Neural cell (in vitro differentiated cells): ENCODE measurements at regions not wholly inside any gene's neighbourhood (a gene's known extent, or its start where the extent isn't known, plus 50 kb on each side); places are given as distances from the start of the nearest gene placed in this dataset.
A peak's percentile ranks its signal among the peaks of the same experiment; 100 is the strongest.

Experiments
- H2AFZ ChIP-seq: fragments of 200-600, 300-800 bp; sonication (generic), shearing (Covaris generic); 2 replicates; pipeline ENCODE4 v1.6.0; 2014; ENCODE audit warnings: low read depth, mild to moderate bottlenecking, antibody characterized with exemption, low read length, moderate library complexity
- H3F3A ChIP-seq: fragments of 200-600 bp; shearing (Covaris generic); 2 replicates; pipeline ENCODE4 v1.6.1; 2016; ENCODE audit warnings: mild to moderate bottlenecking, moderate library complexity, mixed read lengths, antibody characterized with exemption, low read length; ENCODE audit not compliant: insufficient read depth, poor library complexity, severe bottlenecking
- H3K27ac ChIP-seq: fragments of 200-600, 300-800 bp; sonication (generic), shearing (Covaris generic); 2 replicates; pipeline ENCODE4 v1.5.1; 2014; ENCODE audit warnings: mild to moderate bottlenecking, low read length, moderate library complexity
- H3K27me3 ChIP-seq: fragments of 300-800, 200-600 bp; sonication (generic), shearing (Covaris generic); 2 replicates; pipeline ENCODE4 v1.6.0; 2014; ENCODE audit warnings: mild to moderate bottlenecking, low read depth, low read length, moderate library complexity; ENCODE audit not compliant: insufficient read depth
- H3K36me3 ChIP-seq: fragments of 300-800, 200-600 bp; sonication (generic), shearing (Covaris generic); 2 replicates; pipeline ENCODE4 v1.5.1; 2014; ENCODE audit warnings: mild to moderate bottlenecking, antibody characterized with exemption, low read length, moderate library complexity; ENCODE audit not compliant: insufficient read depth
- H3K4me2 ChIP-seq: fragments of 300-800, 200-600 bp; sonication (generic), shearing (Covaris generic); 2 replicates; pipeline ENCODE4 v1.6.0; 2014; ENCODE audit warnings: mild to moderate bottlenecking, low read length
- H3K4me3 ChIP-seq: fragments of 300-800, 200-600 bp; sonication (generic), shearing (Covaris generic); 2 replicates; pipeline ENCODE4 v1.5.1; 2014; ENCODE audit warnings: mild to moderate bottlenecking, low read length, moderate library complexity
- H3K79me2 ChIP-seq: fragments of 200-600 bp; shearing (Covaris generic); replicated peaks from 2 replicates; pipeline ENCODE4 v1.6.0; 2014; ENCODE audit warnings: mild to moderate bottlenecking, low read length, moderate library complexity; ENCODE audit not compliant: insufficient read depth
- H3K9ac ChIP-seq: fragments of 300-800, 200-600 bp; sonication (generic), shearing (Covaris generic); 2 replicates; pipeline ENCODE4 v1.6.1; 2016; ENCODE audit warnings: mild to moderate bottlenecking, low read length, mixed read lengths
- H3K9me2 ChIP-seq: fragments of 200-600 bp; shearing (Covaris generic); 2 replicates; pipeline ENCODE4 v1.6.1; 2016; ENCODE audit warnings: mild to moderate bottlenecking, low read length, mixed read lengths; ENCODE audit not compliant: insufficient read depth
- H3K9me3 ChIP-seq: fragments of 200-600, 300-800 bp; sonication (generic), shearing (Covaris generic); 2 replicates; pipeline ENCODE4 v1.6.1; 2016; ENCODE audit warnings: mild to moderate bottlenecking, mixed run types, low read length, moderate library complexity, mixed read lengths
- H4K20me1 ChIP-seq: fragments of 200-600 bp; shearing (Covaris generic); 2 replicates; pipeline ENCODE4 v1.6.1; 2016; ENCODE audit warnings: mild to moderate bottlenecking, mixed run types; ENCODE audit not compliant: insufficient read depth
- CTCF ChIP-seq: fragments of 450-650 bp; IDR thresholded peaks from 2 replicates; pipeline ENCODE4 v1.5.1; 2014; ENCODE audit warnings: antibody characterized with exemption, mild to moderate bottlenecking, moderate library complexity; ENCODE audit not compliant: poor library complexity, severe bottlenecking
- EP300 ChIP-seq: fragments of 450-650 bp; conservative IDR thresholded peaks from 2 replicates; pipeline ENCODE4 v1.6.1; 2014; ENCODE audit warnings: antibody characterized with exemption, mild to moderate bottlenecking, moderate library complexity; ENCODE audit not compliant: poor library complexity, severe bottlenecking
- EZH2 ChIP-seq: fragments of 200-600, 300-800 bp; shearing (Covaris generic), sonication (generic); IDR thresholded peaks from 2 replicates; pipeline ENCODE4 v1.6.1; 2014; ENCODE audit warnings: antibody characterized with exemption, low read length, borderline replicate concordance, mild to moderate bottlenecking; ENCODE audit not compliant: insufficient read depth, poor library complexity, severe bottlenecking
- MXI1 ChIP-seq: fragments of 450-650 bp; conservative IDR thresholded peaks from 2 replicates; pipeline ENCODE4 v1.6.1; 2014; ENCODE audit warnings: antibody characterized with exemption, mild to moderate bottlenecking; ENCODE audit not compliant: poor library complexity, severe bottlenecking
- POLR2AphosphoS5 ChIP-seq: IDR thresholded peaks from 2 replicates; pipeline ENCODE4 v1.6.1; 2012
- RAD21 ChIP-seq: fragments of 450-650 bp; conservative IDR thresholded peaks from 2 replicates; pipeline ENCODE4 v1.6.1; 2014; ENCODE audit warnings: antibody characterized with exemption, mild to moderate bottlenecking, moderate library complexity
- SMC3 ChIP-seq: fragments of 450-650 bp; conservative IDR thresholded peaks from 2 replicates; pipeline ENCODE4 v1.6.1; 2014; ENCODE audit warnings: antibody characterized with exemption, mild to moderate bottlenecking, moderate library complexity; ENCODE audit not compliant: poor library complexity
- TAF1 ChIP-seq: IDR thresholded peaks from 2 replicates; pipeline ENCODE4 v1.6.1; 2012; ENCODE audit warnings: low read depth
- TF ChIP-seq, protein P1 (sequence below): IDR thresholded peaks from 2 replicates; pipeline ENCODE4 v1.6.1; 2012; ENCODE audit warnings: borderline replicate concordance

GRCh38 chr15:58313810-58314592, 117.8 kb upstream of the LIPC start:
- Histone ChIP-seq H3K4me2 (peak overlapping the region; percentile 12), H4K20me1 (no peaks in the 10 kb centered on the region), H3K9ac (no peak overlapping the region), H3F3A (no peaks in the 10 kb centered on the region), H3K9me2 (no peaks in the 10 kb centered on the region), H3K27ac (peak overlapping the region; percentile 44), H3K79me2 (no peaks in the 10 kb centered on the region), H3K4me3 (peak overlapping the region; percentile 10), H3K27me3 (no peaks in the 10 kb centered on the region), H3K9me3 (no peaks in the 10 kb centered on the region), H2AFZ (no peak overlapping the region), H3K36me3 (no peaks in the 10 kb centered on the region)
- TF ChIP-seq POLR2AphosphoS5, result peak; percentile 77
- TF ChIP-seq, protein P1, sequence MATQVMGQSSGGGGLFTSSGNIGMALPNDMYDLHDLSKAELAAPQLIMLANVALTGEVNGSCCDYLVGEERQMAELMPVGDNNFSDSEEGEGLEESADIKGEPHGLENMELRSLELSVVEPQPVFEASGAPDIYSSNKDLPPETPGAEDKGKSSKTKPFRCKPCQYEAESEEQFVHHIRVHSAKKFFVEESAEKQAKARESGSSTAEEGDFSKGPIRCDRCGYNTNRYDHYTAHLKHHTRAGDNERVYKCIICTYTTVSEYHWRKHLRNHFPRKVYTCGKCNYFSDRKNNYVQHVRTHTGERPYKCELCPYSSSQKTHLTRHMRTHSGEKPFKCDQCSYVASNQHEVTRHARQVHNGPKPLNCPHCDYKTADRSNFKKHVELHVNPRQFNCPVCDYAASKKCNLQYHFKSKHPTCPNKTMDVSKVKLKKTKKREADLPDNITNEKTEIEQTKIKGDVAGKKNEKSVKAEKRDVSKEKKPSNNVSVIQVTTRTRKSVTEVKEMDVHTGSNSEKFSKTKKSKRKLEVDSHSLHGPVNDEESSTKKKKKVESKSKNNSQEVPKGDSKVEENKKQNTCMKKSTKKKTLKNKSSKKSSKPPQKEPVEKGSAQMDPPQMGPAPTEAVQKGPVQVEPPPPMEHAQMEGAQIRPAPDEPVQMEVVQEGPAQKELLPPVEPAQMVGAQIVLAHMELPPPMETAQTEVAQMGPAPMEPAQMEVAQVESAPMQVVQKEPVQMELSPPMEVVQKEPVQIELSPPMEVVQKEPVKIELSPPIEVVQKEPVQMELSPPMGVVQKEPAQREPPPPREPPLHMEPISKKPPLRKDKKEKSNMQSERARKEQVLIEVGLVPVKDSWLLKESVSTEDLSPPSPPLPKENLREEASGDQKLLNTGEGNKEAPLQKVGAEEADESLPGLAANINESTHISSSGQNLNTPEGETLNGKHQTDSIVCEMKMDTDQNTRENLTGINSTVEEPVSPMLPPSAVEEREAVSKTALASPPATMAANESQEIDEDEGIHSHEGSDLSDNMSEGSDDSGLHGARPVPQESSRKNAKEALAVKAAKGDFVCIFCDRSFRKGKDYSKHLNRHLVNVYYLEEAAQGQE, result peak; percentile 91
- peak; percentile 91 for TF ChIP-seq EP300
- no peak for TF ChIP-seq MXI1

- Histone ChIP-seq H2AFZ (no peak overlapping the region), H3K9ac (no peak overlapping the region), H3K4me2 (no peak overlapping the region), H3K36me3 (no peaks in the 10 kb centered on the region), H3K4me3 (no peak overlapping the region), H3F3A (no peaks in the 10 kb centered on the region), H3K27me3 (no peaks in the 10 kb centered on the region), H4K20me1 (no peaks in the 10 kb centered on the region), H3K27ac (peak overlapping the region; percentile 44), H3K79me2 (no peaks in the 10 kb centered on the region), H3K9me2 (no peaks in the 10 kb centered on the region), H3K9me3 (no peaks in the 10 kb centered on the region)
- TF ChIP-seq CTCF (no peak), TAF1 (no peak), EP300 (no peak), MXI1 (no peak), RAD21 (no peak), SMC3 (no peak), EZH2 (no peak), POLR2AphosphoS5 (no peak)
- TF ChIP-seq, protein P1, result no peak
Measured at GRCh38 chr15:58314593-58315216, 117.1 kb upstream of the LIPC start.
